Fibroblast of lung (primary cell): ENCODE measurements at regions not wholly inside any gene's neighbourhood (a gene's known extent, or its start where the extent isn't known, plus 50 kb on each side); places are given as distances from the start of the nearest gene placed in this dataset.

Source experiments
- EZH2 ChIP-seq: IDR thresholded peaks from 2 replicates; pipeline ENCODE4 v1.5.1; 2012; ENCODE audit warnings: low read length, control low read depth, mild to moderate bottlenecking; ENCODE audit errors: missing control alignments
- TF ChIP-seq, protein P1 (sequence below), 2 donors: IDR thresholded peaks in 1 of 2; conservative IDR thresholded peaks in 1 of 2; 1 replicate in 1 of 2; 2 replicates in 1 of 2; pipeline ENCODE4 v1.5.1; 2011 to 2012; ENCODE audit warnings: low read length in 2 of 2, control low read depth in 1 of 2, inconsistent platforms in 1 of 2, low read depth in 1 of 2, mild to moderate bottlenecking in 1 of 2

DNA sequence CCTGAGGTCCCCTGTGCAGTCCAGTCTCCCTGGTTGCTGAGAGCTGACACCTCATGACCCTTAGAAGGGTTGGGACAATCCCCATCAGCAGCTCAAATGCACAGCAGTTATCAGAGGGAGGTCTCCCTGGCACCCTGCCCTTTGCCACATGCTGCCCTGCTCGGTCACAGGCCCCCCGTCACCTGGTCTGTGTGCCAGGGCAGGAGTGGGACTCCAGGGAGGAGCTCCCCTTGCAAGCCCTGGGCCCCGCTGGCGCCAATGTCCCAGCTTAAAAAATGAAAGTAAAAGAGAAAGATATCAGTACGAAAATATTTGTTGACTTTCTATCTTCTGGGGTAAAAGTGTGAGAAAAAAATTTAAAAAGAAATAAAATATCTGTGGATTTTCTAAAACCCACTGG lies 68.1 kb upstream of the SLC22A16 start:
- TF ChIP-seq, protein P1, sequence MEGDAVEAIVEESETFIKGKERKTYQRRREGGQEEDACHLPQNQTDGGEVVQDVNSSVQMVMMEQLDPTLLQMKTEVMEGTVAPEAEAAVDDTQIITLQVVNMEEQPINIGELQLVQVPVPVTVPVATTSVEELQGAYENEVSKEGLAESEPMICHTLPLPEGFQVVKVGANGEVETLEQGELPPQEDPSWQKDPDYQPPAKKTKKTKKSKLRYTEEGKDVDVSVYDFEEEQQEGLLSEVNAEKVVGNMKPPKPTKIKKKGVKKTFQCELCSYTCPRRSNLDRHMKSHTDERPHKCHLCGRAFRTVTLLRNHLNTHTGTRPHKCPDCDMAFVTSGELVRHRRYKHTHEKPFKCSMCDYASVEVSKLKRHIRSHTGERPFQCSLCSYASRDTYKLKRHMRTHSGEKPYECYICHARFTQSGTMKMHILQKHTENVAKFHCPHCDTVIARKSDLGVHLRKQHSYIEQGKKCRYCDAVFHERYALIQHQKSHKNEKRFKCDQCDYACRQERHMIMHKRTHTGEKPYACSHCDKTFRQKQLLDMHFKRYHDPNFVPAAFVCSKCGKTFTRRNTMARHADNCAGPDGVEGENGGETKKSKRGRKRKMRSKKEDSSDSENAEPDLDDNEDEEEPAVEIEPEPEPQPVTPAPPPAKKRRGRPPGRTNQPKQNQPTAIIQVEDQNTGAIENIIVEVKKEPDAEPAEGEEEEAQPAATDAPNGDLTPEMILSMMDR (conservative IDR thresholded peaks at IDR 0.05 in 1 of 2, IDR thresholded peaks at IDR 0.05 in 1 of 2; ENCODE audit: low read depth in 1 of 2, low read length in 2 of 2), result no peak
- no peak for TF ChIP-seq EZH2
